Fibroblast of mammary gland (primary cell): ENCODE measurements at regions not wholly inside any gene's neighbourhood (a gene's known extent, or its start where the extent isn't known, plus 50 kb on each side); places are given as distances from the start of the nearest gene placed in this dataset.

Source experiments
- DNase-seq: peaks from one replicate; pipeline ENCODE4 v3.0.0-alpha.2; 2010; ENCODE audit warnings: low read depth
- H3K4me3 ChIP-seq: 2 replicates; pipeline ENCODE4 v1.5.1; 2011; ENCODE audit warnings: low read depth, mild to moderate bottlenecking, low read length, moderate library complexity; ENCODE audit not compliant: control insufficient read depth
- TF ChIP-seq, protein P1 (sequence below): conservative IDR thresholded peaks from 2 replicates; pipeline ENCODE4 v1.5.1; 2011; ENCODE audit warnings: low read depth, low read length, inconsistent platforms; ENCODE audit not compliant: control insufficient read depth, insufficient read depth

GRCh38 chr1:22241250-22241649 is 98.4 kb upstream of the WNT4 start:
- DNase-seq, result no peak
- TF ChIP-seq, protein P1, sequence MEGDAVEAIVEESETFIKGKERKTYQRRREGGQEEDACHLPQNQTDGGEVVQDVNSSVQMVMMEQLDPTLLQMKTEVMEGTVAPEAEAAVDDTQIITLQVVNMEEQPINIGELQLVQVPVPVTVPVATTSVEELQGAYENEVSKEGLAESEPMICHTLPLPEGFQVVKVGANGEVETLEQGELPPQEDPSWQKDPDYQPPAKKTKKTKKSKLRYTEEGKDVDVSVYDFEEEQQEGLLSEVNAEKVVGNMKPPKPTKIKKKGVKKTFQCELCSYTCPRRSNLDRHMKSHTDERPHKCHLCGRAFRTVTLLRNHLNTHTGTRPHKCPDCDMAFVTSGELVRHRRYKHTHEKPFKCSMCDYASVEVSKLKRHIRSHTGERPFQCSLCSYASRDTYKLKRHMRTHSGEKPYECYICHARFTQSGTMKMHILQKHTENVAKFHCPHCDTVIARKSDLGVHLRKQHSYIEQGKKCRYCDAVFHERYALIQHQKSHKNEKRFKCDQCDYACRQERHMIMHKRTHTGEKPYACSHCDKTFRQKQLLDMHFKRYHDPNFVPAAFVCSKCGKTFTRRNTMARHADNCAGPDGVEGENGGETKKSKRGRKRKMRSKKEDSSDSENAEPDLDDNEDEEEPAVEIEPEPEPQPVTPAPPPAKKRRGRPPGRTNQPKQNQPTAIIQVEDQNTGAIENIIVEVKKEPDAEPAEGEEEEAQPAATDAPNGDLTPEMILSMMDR, result no peak

DNA sequence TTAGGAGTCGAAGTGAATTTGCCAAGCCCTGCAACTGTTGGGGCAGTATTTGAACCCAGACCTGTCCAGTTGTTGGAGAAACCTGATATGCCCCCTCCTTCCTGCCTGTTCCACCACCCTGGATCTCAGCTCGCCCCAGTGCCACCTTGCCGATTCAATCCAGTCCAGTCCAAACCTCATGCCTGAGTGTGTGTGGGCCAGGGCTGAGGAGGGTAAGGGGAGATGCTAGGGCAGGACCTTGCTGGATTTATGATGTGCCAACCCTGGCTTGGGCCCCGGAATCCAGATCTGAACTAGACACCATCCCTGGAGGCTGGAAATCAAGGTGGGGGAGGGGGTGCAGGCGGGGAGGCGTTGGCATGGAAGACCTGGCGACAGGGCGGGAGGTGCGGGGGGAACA is 98.9 kb upstream of the WNT4 start:
- no peak for DNase-seq
- TF ChIP-seq, protein P1, result no peak
- H3K4me3 ChIP-seq, result no peak overlapping the region

More at GRCh38 chr1:22241250-22241649, 98.4 kb upstream of the WNT4 start:
- no peak overlapping the region for H3K4me3 ChIP-seq

GRCh38 chr1:22245100-22245650 is 102.3 kb upstream of the WNT4 start:
- H3K4me3 ChIP-seq, result no peak overlapping the region
- TF ChIP-seq, protein P1, result no peak
- DNase-seq, result no peak

GRCh38 chr1:22245726-22246125 is 102.8 kb upstream of the WNT4 start:
- TF ChIP-seq, protein P1, result no peak

DNA sequence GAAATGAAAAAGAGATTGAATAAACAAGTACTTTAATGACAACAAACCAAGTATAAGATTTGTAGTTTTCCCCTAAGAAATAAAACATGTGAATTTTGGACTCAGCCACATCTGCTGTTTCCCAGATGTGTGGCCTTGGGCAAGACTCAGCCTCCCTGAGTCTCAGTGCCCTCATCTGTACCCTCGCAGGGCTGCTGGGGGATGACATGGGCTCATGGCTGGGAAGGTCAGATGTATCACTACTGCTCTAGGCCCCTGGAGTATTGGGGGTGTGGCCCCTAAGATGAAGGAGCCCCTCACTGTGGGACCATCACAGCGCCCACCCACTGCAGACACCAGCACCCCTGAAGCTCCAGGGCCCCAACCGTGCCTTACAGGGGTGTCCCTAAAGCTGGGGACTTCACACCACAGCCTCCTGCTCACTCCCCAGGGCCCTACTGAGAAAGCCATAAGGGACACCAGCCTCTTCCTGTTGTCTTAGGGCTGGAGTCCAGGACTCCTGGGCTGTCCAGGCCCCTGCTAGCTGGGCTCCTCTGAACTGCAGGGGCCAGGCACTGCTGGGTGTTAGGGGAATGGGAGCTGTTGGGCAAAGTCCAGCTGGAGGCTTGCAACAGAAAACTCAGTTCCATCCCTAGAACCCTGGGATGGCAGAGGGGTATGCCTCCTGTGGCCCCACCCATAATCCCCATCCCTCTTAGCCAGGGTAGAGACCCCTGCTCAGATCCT is 104.0 kb upstream of the WNT4 start:
- TF ChIP-seq, protein P1, result no peak
- no peak for DNase-seq
- no peak overlapping the region for H3K4me3 ChIP-seq

More at GRCh38 chr1:22245726-22246125, 102.8 kb upstream of the WNT4 start:
- no peak for DNase-seq
- H3K4me3 ChIP-seq, result no peak overlapping the region

- TF ChIP-seq, protein P1, result no peak
- DNase-seq, result no peak
- H3K4me3 ChIP-seq, result no peak overlapping the region
These were observed 104.8 kb upstream of the WNT4 start for GRCh38 chr1:22247527-22248245.
